Gastroesophageal sphincter (tissue), 4 donors: ENCODE measurements at regions not wholly inside any gene's neighbourhood (a gene's known extent, or its start where the extent isn't known, plus 50 kb on each side); places are given as distances from the start of the nearest gene placed in this dataset.

Source experiments
- ATAC-seq: fragments of 150-250 bp; one replicate; pipeline ENCODE4 v1.9.1; 2016; ENCODE audit warnings: mild to moderate bottlenecking, moderate library complexity
- H3K27ac ChIP-seq, 4 donors: fragments of 200-600 bp; sonication (generic) in 3 of 4; 1 replicate in 3 of 4; 2 replicates in 1 of 4; pipeline ENCODE4 v1.5.1; 2016 to 2019
- H3K27me3 ChIP-seq: fragments of 200-600 bp; sonication (generic); one replicate; pipeline ENCODE4 v1.5.1; 2019
- H3K36me3 ChIP-seq, 2 donors: fragments of 200-600 bp; sonication (generic); one replicate each; pipeline ENCODE4 v1.5.1; 2019; ENCODE audit warnings: control low read depth in 1 of 2
- H3K4me1 ChIP-seq, 3 donors: fragments of 200-600 bp; sonication (generic); 1 replicate in 2 of 3; 2 replicates in 1 of 3; pipeline ENCODE4 v1.5.1; 2016 to 2019; ENCODE audit warnings: control low read depth in 2 of 3
- H3K4me3 ChIP-seq, 2 donors: fragments of 200-600 bp; sonication (generic); one replicate each; pipeline ENCODE4 v1.5.1; 2019; ENCODE audit warnings: mild to moderate bottlenecking in 1 of 2, moderate library complexity in 1 of 2
- H3K9me3 ChIP-seq, 3 donors: fragments of 200-600 bp; sonication (generic); one replicate each; pipeline ENCODE4 v1.5.1; 2017 to 2019; ENCODE audit warnings: control low read depth in 2 of 3
- EP300 ChIP-seq: sonication (generic); formaldehyde crosslinking; IDR thresholded peaks from one replicate; pipeline ENCODE4 v1.6.1; 2017; ENCODE audit warnings: antibody characterized with exemption, mild to moderate bottlenecking
- POLR2A ChIP-seq, 2 donors: fragments of 450-650 bp; IDR thresholded peaks; one replicate each; pipeline ENCODE4 v1.6.1; 2017; ENCODE audit warnings: antibody characterized with exemption in 2 of 2, mild to moderate bottlenecking in 2 of 2, moderate library complexity in 1 of 2
- POLR2AphosphoS5 ChIP-seq: sonication (generic); formaldehyde crosslinking; IDR thresholded peaks from one replicate; pipeline ENCODE4 v1.6.1; 2017; ENCODE audit warnings: antibody characterized with exemption
- WGBS, 2 donors: methylation state at CpG; one replicate each; pipeline ENCODE4 v1.1.5; 2018; ENCODE audit warnings: low coverage in 1 of 2; 5-methylcytosine and 5-hydroxymethylcytosine counted together
- TF ChIP-seq, protein P1 (sequence below), 4 experiments: fragments of 200-600 bp in 2 of 4; fragments of 450-650 bp in 2 of 4; sonication (generic) in 1 of 4; IDR thresholded peaks; one replicate each; pipeline ENCODE4 v1.5.1; 2017 to 2019; ENCODE audit warnings: antibody characterized with exemption in 4 of 4, mild to moderate bottlenecking in 2 of 4, moderate library complexity in 2 of 4

DNA sequence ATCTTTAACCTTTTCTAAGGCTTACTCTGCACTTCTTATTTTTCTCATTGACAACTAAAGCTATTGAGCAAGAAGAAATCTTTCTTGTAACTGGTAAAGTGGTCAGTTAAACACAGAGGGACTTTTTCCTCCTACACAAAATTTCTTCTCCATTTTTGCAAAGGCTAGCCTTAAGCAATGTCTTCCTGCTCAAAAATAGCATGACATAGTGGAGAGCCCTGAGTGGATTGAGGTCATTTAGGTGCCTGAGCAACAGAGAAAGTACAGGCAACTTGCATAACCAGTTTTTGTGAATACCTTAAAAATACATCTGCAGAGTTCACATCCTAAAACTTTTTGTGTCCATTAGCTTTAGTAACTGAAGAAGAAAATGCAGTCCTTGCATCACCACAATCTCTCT is 144.7 kb upstream of the TTC14 start:
- TF ChIP-seq EP300: no peak
- TF ChIP-seq POLR2AphosphoS5: no peak
- TF ChIP-seq, protein P1, sequence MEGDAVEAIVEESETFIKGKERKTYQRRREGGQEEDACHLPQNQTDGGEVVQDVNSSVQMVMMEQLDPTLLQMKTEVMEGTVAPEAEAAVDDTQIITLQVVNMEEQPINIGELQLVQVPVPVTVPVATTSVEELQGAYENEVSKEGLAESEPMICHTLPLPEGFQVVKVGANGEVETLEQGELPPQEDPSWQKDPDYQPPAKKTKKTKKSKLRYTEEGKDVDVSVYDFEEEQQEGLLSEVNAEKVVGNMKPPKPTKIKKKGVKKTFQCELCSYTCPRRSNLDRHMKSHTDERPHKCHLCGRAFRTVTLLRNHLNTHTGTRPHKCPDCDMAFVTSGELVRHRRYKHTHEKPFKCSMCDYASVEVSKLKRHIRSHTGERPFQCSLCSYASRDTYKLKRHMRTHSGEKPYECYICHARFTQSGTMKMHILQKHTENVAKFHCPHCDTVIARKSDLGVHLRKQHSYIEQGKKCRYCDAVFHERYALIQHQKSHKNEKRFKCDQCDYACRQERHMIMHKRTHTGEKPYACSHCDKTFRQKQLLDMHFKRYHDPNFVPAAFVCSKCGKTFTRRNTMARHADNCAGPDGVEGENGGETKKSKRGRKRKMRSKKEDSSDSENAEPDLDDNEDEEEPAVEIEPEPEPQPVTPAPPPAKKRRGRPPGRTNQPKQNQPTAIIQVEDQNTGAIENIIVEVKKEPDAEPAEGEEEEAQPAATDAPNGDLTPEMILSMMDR (IDR thresholded peaks at IDR 0.05): no peak
- no peak for TF ChIP-seq POLR2A (IDR thresholded peaks at IDR 0.05)
- no peaks in the 10 kb centered on the region for H3K27me3 ChIP-seq
- no peaks in the 10 kb centered on the region for H3K9me3 ChIP-seq
- ATAC-seq: no peak
- no peak overlapping the region for H3K27ac ChIP-seq
- no peaks in the 10 kb centered on the region for H3K36me3 ChIP-seq
- H3K4me3 ChIP-seq: no peak overlapping the region
- no peaks in the 10 kb centered on the region for H3K4me1 ChIP-seq

DNA sequence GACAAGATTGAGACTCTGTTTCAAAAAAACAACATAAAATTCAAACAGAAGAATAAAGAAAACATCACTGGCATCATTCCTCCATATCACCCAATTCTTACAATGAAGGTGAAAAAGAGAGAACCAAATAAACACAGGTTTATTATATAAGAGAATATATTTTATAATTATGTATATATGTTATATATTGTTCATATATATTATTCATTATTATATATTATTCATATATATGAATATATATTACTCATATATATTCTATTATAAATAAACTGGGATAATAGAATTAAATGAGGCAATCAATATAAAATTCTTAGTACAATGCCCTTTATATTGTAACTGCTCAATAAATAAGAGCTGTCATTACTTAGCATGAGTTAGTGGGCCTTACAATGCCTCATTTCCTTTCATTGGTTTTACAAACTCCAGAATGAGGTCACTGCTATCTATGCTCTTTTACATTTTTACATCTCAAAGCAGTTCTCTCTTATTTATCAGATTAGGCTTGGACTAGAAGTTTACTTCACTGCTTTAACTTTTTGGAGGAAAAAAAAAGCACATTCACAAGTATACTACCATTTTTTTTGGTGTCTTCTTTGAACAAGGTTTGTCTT is 135.5 kb upstream of the TTC14 start:
- Histone ChIP-seq H3K4me1 (no peaks in the 10 kb centered on the region), H3K9me3 (peaks cover 0 to 9% (median 0%) of the 10 kb centered on the region in 3 donors), H3K36me3 (no peaks in the 10 kb centered on the region), H3K27ac (no peak overlapping the region), H3K4me3 (no peak overlapping the region), H3K27me3 (no peaks in the 10 kb centered on the region)
- TF ChIP-seq POLR2AphosphoS5 (no peak), EP300 (no peak), POLR2A (IDR thresholded peaks at IDR 0.05) (no peak)
- TF ChIP-seq, protein P1 (IDR thresholded peaks at IDR 0.05): no peak
- ATAC-seq: no peak

DNA sequence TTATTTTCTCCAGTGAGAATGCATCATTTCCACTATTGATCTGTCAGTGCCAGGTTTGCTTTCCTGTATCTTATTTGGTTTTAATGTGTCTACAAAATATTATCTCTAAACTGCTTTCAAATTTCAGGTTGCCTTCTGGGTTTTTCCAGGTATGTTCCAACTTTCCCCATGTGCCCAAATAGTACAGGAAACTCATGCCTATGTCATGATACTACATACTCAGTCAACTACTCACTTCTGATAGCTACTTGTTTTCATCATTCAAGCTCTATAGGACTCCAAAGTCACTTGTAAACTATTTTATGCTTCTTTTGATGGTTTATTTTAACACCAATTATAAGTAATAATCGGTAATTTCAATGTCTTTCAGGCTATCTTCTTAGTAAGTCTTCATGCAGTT is 134.8 kb upstream of the TTC14 start:
- no peaks in the 10 kb centered on the region for H3K4me1 ChIP-seq
- WGBS, 2 donors: 70 to 80% methylated on average over 1 of the region's 1 CpG
- no peak overlapping the region for H3K4me3 ChIP-seq
- ATAC-seq: no peak
- no peaks in the 10 kb centered on the region for H3K27me3 ChIP-seq
- TF ChIP-seq, protein P1 (IDR thresholded peaks at IDR 0.05): no peak
- TF ChIP-seq POLR2A (IDR thresholded peaks at IDR 0.05) (no peak), POLR2AphosphoS5 (no peak), EP300 (no peak)
- H3K27ac ChIP-seq: no peak overlapping the region
- no peaks in the 10 kb centered on the region for H3K36me3 ChIP-seq
- H3K9me3 ChIP-seq: peaks cover 0 to 9% (median 0%) of the 10 kb centered on the region in 3 donors

DNA sequence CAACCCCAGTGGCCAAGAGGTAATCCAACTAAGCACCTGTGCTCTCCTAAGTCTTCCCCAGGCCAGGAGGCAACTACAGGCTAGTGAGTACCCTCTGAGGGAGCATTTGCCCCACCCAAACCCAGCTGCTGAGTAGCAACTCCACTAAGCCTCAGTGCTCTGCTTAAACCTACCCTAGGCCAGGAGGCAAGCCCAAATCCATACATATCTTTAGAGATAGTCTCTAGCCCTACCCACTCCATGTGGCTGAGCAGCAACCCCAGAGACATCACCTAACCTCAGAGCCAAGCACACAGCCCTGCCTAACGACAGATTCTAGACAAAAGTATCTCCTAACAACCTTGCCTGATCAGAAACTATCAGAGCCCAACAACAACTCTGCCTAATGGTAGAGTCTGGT is 132.8 kb upstream of the TTC14 start:
- no peak overlapping the region for H3K27ac ChIP-seq
- 60% methylated on average over 1 of the region's 1 CpG; no CpG with 5 or more reads in 1 of the 2 donors for WGBS, 2 donors
- TF ChIP-seq POLR2AphosphoS5 (no peak), POLR2A (IDR thresholded peaks at IDR 0.05) (no peak), EP300 (no peak)
- TF ChIP-seq, protein P1 (IDR thresholded peaks at IDR 0.05): no peak
- H3K36me3 ChIP-seq: no peaks in the 10 kb centered on the region
- ATAC-seq: no peak
- H3K4me1 ChIP-seq: no peaks in the 10 kb centered on the region
- peaks cover 0 to 9% (median 0%) of the 10 kb centered on the region in 3 donors for H3K9me3 ChIP-seq
- H3K4me3 ChIP-seq: no peak overlapping the region
- no peaks in the 10 kb centered on the region for H3K27me3 ChIP-seq

DNA sequence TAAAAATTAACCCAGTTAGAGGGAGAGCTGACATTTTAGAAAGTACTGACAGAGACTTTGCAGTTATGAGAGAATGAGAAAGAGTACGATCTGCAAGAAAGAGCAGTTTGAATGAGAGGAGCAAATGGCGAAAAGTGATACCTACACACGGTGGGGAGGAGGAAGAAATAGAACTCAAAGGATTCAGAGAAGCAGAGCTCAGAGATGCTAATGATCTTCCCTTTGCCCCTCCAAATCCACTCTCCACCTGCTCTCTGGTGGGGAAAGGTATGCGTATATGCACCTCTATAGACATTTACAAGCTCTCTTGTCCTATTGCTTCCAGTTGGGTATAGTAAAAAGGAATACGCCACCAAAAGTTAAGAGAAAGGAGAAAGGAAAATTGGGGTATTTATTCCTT is 123.3 kb upstream of the TTC14 start:
- WGBS, 2 donors: 69 to 71% methylated on average over 2 to 5 of the region's 5 CpGs
- peaks cover 0 to 4% (median 0%) of the 10 kb centered on the region in 3 donors for H3K9me3 ChIP-seq
- TF ChIP-seq POLR2AphosphoS5 (no peak), POLR2A (IDR thresholded peaks at IDR 0.05) (no peak), EP300 (no peak)
- TF ChIP-seq, protein P1 (IDR thresholded peaks at IDR 0.05): no peak

More for the DNA sequence above, 123.3 kb upstream of the TTC14 start:
- no peaks in the 10 kb centered on the region for H3K27me3 ChIP-seq
- no peak overlapping the region for H3K27ac ChIP-seq
- H3K36me3 ChIP-seq: no peaks in the 10 kb centered on the region
- H3K4me3 ChIP-seq: no peak overlapping the region
- no peak for ATAC-seq
- no peaks in the 10 kb centered on the region for H3K4me1 ChIP-seq
